Subcutaneous abdominal adipose tissue (tissue), 5 donors: ENCODE measurements at regions not wholly inside any gene's neighbourhood (a gene's known extent, or its start where the extent isn't known, plus 50 kb on each side); places are given as distances from the start of the nearest gene placed in this dataset.
"Not testable (repeated sequence)": the region's sequence is repeated elsewhere in the genome, so short reads cannot be mapped to it uniquely, and the experiment has no call there.

ENCODE experiments used
- H3K27ac ChIP-seq: one replicate; pipeline ENCODE4 v1.7.0; 2013; ENCODE audit warnings: low read depth, mild to moderate bottlenecking, inconsistent platforms, low read length, moderate library complexity
- H3K27me3 ChIP-seq, 5 donors: one replicate each; pipeline ENCODE4 v1.7.0; 2013; ENCODE audit warnings: low read length in 5 of 5, inconsistent platforms in 1 of 5; ENCODE audit not compliant: control insufficient read depth in 5 of 5, insufficient read depth in 4 of 5
- H3K36me3 ChIP-seq, 5 donors: one replicate each; pipeline ENCODE4 v1.7.0; 2013; ENCODE audit warnings: low read length in 5 of 5; ENCODE audit not compliant: control insufficient read depth in 5 of 5, insufficient read depth in 5 of 5
- H3K4me1 ChIP-seq, 5 donors: one replicate each; pipeline ENCODE4 v1.7.0; 2013; ENCODE audit warnings: low read length in 5 of 5, mild to moderate bottlenecking in 3 of 5, moderate library complexity in 1 of 5; ENCODE audit not compliant: control insufficient read depth in 5 of 5, insufficient read depth in 5 of 5
- H3K4me3 ChIP-seq, 5 donors: one replicate each; pipeline ENCODE4 v1.7.0; 2013; ENCODE audit warnings: low read length in 5 of 5, low read depth in 1 of 5
- H3K9ac ChIP-seq, 5 donors: one replicate each; pipeline ENCODE4 v1.7.0; 2013; ENCODE audit warnings: low read length in 5 of 5, mild to moderate bottlenecking in 4 of 5, moderate library complexity in 3 of 5
- H3K9me3 ChIP-seq, 5 donors: one replicate each; pipeline ENCODE4 v1.7.0; 2013; ENCODE audit warnings: low read length in 5 of 5; ENCODE audit not compliant: control insufficient read depth in 5 of 5
- donor health status: healthy.
- donor health status: healthy.
- donor health status: healthy.
- donor health status: healthy.
- donor health status: healthy.

- not testable (repeated sequence) for H3K4me3 ChIP-seq, H3K9me3 ChIP-seq, H3K36me3 ChIP-seq, H3K27me3 ChIP-seq, H3K9ac ChIP-seq, H3K27ac ChIP-seq, H3K4me1 ChIP-seq
Observed at GRCh38 chr21:18834121-18834520, 430.5 kb upstream of the TMPRSS15 start.

GRCh38 chr21:18840239-18840638 lies 436.7 kb upstream of the TMPRSS15 start:
- no peak overlapping the region for H3K27ac ChIP-seq
- H3K9me3 ChIP-seq: peaks cover 0 to 3% (median 0%) of the 10 kb centered on the region in 5 donors
- H3K36me3 ChIP-seq: no peaks in the 10 kb centered on the region
- no peaks in the 10 kb centered on the region for H3K4me1 ChIP-seq
- no peaks in the 10 kb centered on the region for H3K27me3 ChIP-seq
- no peak overlapping the region for H3K9ac ChIP-seq
- H3K4me3 ChIP-seq: no peak overlapping the region

DNA sequence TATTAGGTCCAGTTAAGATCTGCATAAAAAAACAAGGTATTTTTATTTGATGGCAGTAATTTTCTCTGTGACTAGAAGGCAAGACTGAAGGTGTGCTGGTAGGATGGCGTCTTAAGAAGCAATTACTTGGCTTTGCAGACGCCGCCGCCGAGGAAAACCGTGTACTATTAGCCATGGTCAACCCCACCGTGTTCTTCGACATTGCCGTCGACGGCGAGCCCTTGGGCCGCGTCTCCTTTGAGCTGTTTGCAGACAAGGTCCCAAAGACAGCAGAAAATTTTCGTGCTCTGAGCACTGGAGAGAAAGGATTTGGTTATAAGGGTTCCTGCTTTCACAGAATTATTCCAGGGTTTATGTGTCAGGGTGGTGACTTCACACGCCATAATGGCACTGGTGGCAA lies 454.0 kb upstream of the TMPRSS15 start:
- not testable (repeated sequence) for H3K27me3 ChIP-seq, H3K4me1 ChIP-seq, H3K36me3 ChIP-seq, H3K27ac ChIP-seq, H3K4me3 ChIP-seq, H3K9ac ChIP-seq
- H3K9me3 ChIP-seq: peaks cover 0 to 11% (median 0%) of the 10 kb centered on the region in 5 donors

- H3K9me3 ChIP-seq: no peaks in the 10 kb centered on the region
- no peak overlapping the region for H3K9ac ChIP-seq
- no peak overlapping the region for H3K4me3 ChIP-seq
- H3K36me3 ChIP-seq: no peaks in the 10 kb centered on the region
- H3K27ac ChIP-seq: no peak overlapping the region
- H3K27me3 ChIP-seq: no peaks in the 10 kb centered on the region
- H3K4me1 ChIP-seq: no peaks in the 10 kb centered on the region
Observed at GRCh38 chr21:18869104-18869503, 465.5 kb upstream of the TMPRSS15 start.

- no peak overlapping the region for H3K27ac ChIP-seq
- no peaks in the 10 kb centered on the region for H3K36me3 ChIP-seq
- no peak overlapping the region for H3K4me3 ChIP-seq
- H3K4me1 ChIP-seq: peaks cover 0 to 9% (median 0%) of the 10 kb centered on the region in 5 donors
- H3K27me3 ChIP-seq: no peaks in the 10 kb centered on the region
- no peak overlapping the region for H3K9ac ChIP-seq
- H3K9me3 ChIP-seq: peaks cover 0 to 5% (median 2%) of the 10 kb centered on the region in 5 donors
Observed at GRCh38 chr21:18877917-18878316, 474.3 kb upstream of the TMPRSS15 start.

GRCh38 chr21:18887922-18888602 lies 484.5 kb upstream of the TMPRSS15 start:
- H3K9me3 ChIP-seq: peaks cover 0 to 7% (median 4%) of the 10 kb centered on the region in 5 donors
- no peak overlapping the region for H3K4me3 ChIP-seq
- no peaks in the 10 kb centered on the region for H3K4me1 ChIP-seq
- no peak overlapping the region for H3K27ac ChIP-seq
- H3K9ac ChIP-seq: no peak overlapping the region
- H3K27me3 ChIP-seq: no peaks in the 10 kb centered on the region
- H3K36me3 ChIP-seq: no peaks in the 10 kb centered on the region

DNA sequence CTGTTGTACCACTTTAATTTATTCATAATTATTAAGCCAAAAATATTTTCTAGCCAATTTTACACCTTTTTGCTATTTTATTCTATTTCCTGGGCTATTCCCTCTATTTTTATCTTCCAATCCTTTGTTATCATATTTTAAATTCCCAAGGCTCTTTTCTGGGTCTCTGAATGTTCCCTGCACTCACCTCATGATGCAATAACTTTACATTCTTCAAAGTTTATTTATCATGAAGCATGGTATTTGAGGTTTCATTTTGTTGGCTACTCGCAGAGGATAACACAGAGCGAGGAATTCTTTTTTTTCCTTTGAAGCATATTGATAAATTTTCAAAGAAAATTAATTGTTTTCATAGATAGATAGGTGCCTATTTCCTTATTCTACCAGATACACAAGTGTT lies 489.8 kb upstream of the TMPRSS15 start:
- Histone ChIP-seq H3K9me3 (no peaks in the 10 kb centered on the region), H3K4me3 (no peak overlapping the region), H3K36me3 (no peaks in the 10 kb centered on the region), H3K27ac (no peak overlapping the region), H3K4me1 (no peaks in the 10 kb centered on the region), H3K9ac (no peak overlapping the region), H3K27me3 (no peaks in the 10 kb centered on the region)

GRCh38 chr21:18894387-18894786 lies 490.8 kb upstream of the TMPRSS15 start:
- no peak overlapping the region for H3K9ac ChIP-seq
- no peaks in the 10 kb centered on the region for H3K9me3 ChIP-seq
- H3K36me3 ChIP-seq: no peaks in the 10 kb centered on the region
- H3K4me1 ChIP-seq: no peaks in the 10 kb centered on the region
- no peak overlapping the region for H3K4me3 ChIP-seq
- no peaks in the 10 kb centered on the region for H3K27me3 ChIP-seq
- H3K27ac ChIP-seq: no peak overlapping the region

DNA sequence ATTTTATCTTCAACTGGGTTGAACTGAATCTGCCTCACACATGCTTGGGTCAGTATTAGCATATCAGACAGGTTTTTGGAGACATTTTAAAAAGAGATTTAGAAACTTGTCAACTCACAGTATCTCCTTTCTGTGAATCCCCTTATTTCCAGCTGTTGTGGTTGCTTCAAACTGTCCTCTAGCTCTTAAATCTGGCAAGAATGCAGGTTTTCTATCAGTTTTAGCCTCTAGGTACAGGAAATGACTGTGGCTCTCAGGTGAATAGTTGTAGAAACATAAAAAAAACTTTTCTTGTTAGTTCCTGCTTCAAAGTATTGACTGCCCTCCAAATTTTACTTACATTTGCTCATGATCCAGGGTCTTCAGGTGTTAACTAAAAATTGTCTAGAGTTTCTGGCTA lies 495.7 kb upstream of the TMPRSS15 start:
- Histone ChIP-seq H3K27me3 (no peaks in the 10 kb centered on the region), H3K4me3 (no peak overlapping the region), H3K9ac (no peak overlapping the region), H3K36me3 (no peaks in the 10 kb centered on the region), H3K27ac (no peak overlapping the region), H3K9me3 (no peaks in the 10 kb centered on the region), H3K4me1 (no peaks in the 10 kb centered on the region)

- Histone ChIP-seq H3K27me3 (no peaks in the 10 kb centered on the region), H3K4me3 (no peak overlapping the region), H3K27ac (no peak overlapping the region), H3K36me3 (no peaks in the 10 kb centered on the region), H3K4me1 (no peaks in the 10 kb centered on the region), H3K9ac (no peak overlapping the region), H3K9me3 (no peaks in the 10 kb centered on the region)
Observed at GRCh38 chr21:18902660-18903059, 499.1 kb upstream of the TMPRSS15 start.
